Left renal cortex interstitium (tissue), 4 donors: ENCODE measurements at regions not wholly inside any gene's neighbourhood (a gene's known extent, or its start where the extent isn't known, plus 50 kb on each side); places are given as distances from the start of the nearest gene placed in this dataset.

Source experiments
- DNase-seq, 4 donors: peaks; one replicate each; pipeline ENCODE4 v3.0.0-alpha.2; 2013; ENCODE audit warnings: low read depth in 4 of 4, low spot score in 2 of 4, missing footprints in 1 of 4

DNA sequence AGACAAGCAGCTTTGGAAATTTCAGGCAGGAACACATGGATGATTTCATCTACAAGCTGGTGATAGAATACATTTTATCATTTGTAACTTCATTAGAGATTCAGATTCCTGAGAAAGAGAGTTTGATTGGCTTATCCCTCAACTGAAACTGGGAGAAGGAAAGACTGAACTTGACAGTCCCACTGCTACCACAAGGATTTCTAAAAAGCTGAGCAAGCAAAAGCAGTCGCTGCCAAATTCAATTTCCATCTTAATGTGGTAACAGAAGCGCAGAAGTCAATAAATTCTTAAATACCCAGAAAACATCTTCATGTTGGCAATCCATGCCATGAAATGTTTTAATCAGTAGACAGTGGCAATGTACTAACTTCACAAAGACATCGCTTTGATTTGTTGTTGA is 172.1 kb upstream of the DACH1 start:
- no peak for DNase-seq

DNA sequence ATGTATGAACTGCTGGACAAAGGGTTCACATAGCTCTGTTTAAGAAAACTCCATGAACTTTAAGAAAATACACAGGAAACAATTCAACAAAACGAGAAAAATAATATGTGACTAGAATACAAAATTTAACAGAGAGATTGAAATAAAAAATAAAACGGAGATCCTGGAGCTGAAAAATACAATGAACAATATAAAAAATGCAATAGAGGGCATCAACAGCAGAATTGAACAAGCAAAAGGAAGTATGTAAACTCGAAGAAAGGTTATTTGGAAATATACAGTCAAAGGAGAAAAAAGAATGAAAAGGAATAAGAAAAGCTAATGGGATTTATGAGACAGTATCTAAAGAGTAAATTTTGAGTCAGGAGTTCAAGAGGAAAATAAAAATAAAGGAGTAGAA is 163.0 kb upstream of the DACH1 start:
- no peak for DNase-seq

- no peak for DNase-seq
Measured at GRCh38 chr13:72025836-72026235, 158.8 kb upstream of the DACH1 start.

DNA sequence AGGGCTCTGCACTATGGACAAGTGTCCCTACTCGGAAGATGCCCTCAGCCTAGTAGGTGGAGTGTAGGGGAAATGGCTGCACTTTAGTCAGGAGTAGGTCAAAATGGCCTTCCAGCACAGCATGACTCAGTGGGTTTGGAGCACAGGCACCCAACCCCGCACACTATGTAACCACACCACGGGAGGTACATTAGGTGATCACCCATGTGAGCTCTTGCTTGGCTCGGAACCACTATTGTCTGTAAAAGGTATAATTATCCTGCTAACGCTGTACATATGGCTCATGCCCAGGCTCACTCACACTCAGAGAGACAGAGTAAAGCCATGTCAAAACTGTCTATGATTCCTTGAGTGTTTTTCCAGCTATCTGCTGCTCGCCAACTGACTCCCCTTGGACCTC is 156.9 kb upstream of the DACH1 start:
- DNase-seq: no peak

DNA sequence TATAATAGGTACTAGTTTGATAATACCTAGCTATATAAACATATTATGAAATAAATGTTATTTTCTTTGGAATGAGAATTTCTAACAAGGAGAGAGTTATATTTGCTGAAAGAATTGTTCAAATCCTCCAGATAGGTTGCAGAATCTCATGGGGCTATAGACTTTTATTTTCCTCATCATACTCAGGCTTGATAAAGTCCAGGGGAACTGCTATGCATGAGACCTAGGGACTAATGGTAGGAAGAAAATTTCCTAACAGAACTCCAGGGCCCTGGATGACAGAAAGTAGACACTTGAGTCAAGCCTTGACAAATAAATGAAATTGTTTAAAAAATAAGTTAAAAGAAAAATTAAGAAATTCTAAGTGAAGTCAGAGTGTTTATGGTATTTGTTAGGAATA is 138.5 kb upstream of the DACH1 start:
- no peak for DNase-seq

- DNase-seq: no peak
Measured at GRCh38 chr13:72004784-72005374, 137.9 kb upstream of the DACH1 start.

DNA sequence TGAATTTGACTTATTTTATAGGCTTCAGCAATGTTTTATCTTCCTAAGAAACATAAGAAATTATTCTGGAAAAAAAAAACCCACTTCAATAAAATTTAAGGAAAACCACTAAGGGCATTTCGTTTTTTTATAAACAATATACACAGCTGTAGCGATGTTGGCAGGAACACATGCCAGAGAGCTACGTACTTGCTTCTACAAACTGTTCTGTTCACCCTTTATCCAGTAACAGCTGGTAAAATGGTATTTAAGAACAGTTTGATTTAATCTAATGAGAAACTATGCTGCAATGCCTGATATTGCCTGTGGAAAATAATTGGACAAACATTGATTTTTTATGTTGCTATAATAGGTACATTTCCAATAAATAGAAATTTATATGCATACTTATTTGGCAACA is 137.2 kb upstream of the DACH1 start:
- no peak for DNase-seq

GRCh38 chr13:71998223-71998622 is 131.2 kb upstream of the DACH1 start:
- DNase-seq: no peak

DNA sequence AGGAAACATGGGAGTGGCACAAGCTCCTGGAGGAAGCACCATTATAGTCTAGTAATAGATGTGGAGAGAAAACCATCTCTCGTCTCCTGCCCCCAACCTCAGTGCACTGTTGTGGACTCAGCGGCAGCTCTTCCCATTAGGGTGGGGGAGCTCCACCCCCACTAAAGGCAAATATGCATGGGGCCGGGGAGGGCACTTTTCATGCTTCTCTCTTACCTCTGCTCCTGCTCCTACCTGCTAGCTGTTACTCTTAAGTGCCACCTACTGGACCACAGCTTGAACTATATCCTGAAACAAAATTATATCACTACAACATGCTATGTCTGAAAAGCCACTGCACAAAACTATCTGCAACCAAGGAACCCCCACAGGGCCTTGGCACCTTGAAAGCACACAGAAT is 112.6 kb upstream of the DACH1 start:
- DNase-seq: peak in 1 of 4 donors; percentile 1

- no peak for DNase-seq
Measured at GRCh38 chr13:71977028-71977427, 110.0 kb upstream of the DACH1 start.

GRCh38 chr13:71967990-71968389 is 101.0 kb upstream of the DACH1 start:
- DNase-seq: no peak

DNA sequence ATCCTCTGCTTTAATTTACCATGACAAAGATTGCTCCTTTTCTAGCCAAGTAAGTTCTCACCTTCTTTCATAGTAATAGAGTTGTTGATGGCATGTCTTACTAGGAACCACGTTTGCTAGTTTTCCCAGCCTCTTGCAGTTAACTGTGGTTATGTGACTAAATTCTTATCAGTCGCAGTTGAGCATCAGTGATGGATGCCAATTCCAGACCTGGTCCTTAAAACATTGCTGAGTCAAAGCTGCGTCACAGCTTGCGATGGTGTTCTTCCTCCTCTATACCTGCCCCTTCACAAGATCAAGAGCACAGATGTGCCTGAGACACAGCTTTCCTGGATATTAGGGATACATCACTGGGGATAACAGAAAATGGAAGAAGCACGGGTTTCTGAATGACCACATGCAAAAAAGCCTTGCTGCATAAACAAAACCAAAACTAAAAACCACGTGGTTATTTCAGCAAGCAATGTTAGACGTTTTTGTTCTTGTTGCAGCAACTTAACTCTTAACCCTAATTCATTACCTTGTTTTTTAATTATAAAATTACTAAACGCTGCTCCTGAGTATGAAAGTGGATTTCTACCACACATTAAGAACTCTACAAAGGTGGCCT is 97.6 kb upstream of the DACH1 start:
- no peak for DNase-seq

GRCh38 chr13:71962735-71963134 is 95.7 kb upstream of the DACH1 start:
- DNase-seq: no peak

GRCh38 chr13:71962126-71962525 is 95.1 kb upstream of the DACH1 start:
- DNase-seq: no peak

- no peak for DNase-seq
Measured at GRCh38 chr13:71949441-71949840, 82.4 kb upstream of the DACH1 start.

- DNase-seq: no peak
Measured at GRCh38 chr13:71939186-71939585, 72.2 kb upstream of the DACH1 start.

- no peak for DNase-seq
Measured at GRCh38 chr13:71935166-71935840, 68.3 kb upstream of the DACH1 start.

- no peak for DNase-seq
Measured at GRCh38 chr13:71924931-71925330, 57.9 kb upstream of the DACH1 start.

DNA sequence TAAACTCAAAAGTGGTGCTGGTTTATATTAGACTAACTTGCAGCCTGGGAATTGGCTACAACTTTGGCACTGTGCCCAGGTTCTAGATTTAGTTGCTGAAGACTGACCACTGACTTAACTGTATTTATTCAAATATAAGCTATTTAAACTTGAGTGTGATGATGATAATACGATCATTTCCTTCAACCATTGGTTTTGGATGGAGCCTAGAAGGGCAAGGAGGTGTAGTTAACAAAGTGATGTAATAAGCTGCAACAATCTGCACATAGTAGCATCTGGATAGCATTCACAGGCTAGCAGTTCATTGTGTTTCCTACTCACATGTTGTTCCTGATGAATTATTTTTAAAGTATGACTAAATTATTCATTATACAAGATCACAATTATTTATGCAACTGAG is 55.2 kb upstream of the DACH1 start:
- no peak for DNase-seq
